ENCODE measurements at regions not wholly inside any gene's neighbourhood (a gene's known extent, or its start where the extent isn't known, plus 50 kb on each side); places are given as distances from the start of the nearest gene placed in this dataset.

- WGBS (ENCODE audit: insufficient coverage), result 80% methylated on average over 3 of the region's 4 CpGs
- no peak for ATAC-seq
- no peak for TF ChIP-seq CTCF (IDR thresholded peaks at IDR 0.05)
- DNase-seq, result no peak
- H3K9me3 Mint-ChIP-seq, result no peaks in the 10 kb centered on the region
- H3K4me1 ChIP-seq (ENCODE audit: control insufficient read depth, insufficient read depth, low read length), result no peaks in the 10 kb centered on the region
- no peaks in the 10 kb centered on the region for H3K9me3 ChIP-seq (ENCODE audit: control insufficient read depth, insufficient read depth, low read length)
- no peak overlapping the region for H3K27ac ChIP-seq (ENCODE audit: low read length)
- H3K27ac Mint-ChIP-seq, result no peak overlapping the region
- H3K27me3 Mint-ChIP-seq (ENCODE audit: low read depth in 2 of 2), result peaks cover 0 to 4% of the 10 kb centered on the region in 2 donors
- H3K4me3 ChIP-seq (ENCODE audit: low read length), result no peak overlapping the region
- H3K36me3 ChIP-seq (ENCODE audit: control insufficient read depth, insufficient read depth, low read length), result no peaks in the 10 kb centered on the region
- no peaks in the 10 kb centered on the region for H3K27me3 ChIP-seq (ENCODE audit: control insufficient read depth, insufficient read depth, low read length)
- H3K36me3 Mint-ChIP-seq, result no peaks in the 10 kb centered on the region
- peaks cover 0 to 14% of the 10 kb centered on the region in 2 donors for H3K4me1 Mint-ChIP-seq
- intact Hi-C loops (cut with micrococcal nuclease), result no loop called here
- no peak overlapping the region for H3K4me3 Mint-ChIP-seq
Observed at GRCh38 chr13:50521006-50521830, 322.3 kb downstream of the DLEU7 start.

- Histone ChIP-seq H3K9me3 (ENCODE audit: control insufficient read depth, insufficient read depth, low read length) (no peaks in the 10 kb centered on the region), H3K27me3 (ENCODE audit: control insufficient read depth, insufficient read depth, low read length) (no peaks in the 10 kb centered on the region), H3K27ac (ENCODE audit: low read length) (no peak overlapping the region), H3K36me3 (ENCODE audit: control insufficient read depth, insufficient read depth, low read length) (no peaks in the 10 kb centered on the region), H3K4me3 (ENCODE audit: low read length) (no peak overlapping the region), H3K4me1 (ENCODE audit: control insufficient read depth, insufficient read depth, low read length) (no peaks in the 10 kb centered on the region)
- H3K27me3 Mint-ChIP-seq (ENCODE audit: low read depth in 2 of 2), result peaks cover 0 to 4% of the 10 kb centered on the region in 2 donors
- DNase-seq (no peak), ATAC-seq (no peak)
- 46% methylated on average over 3 of the region's 3 CpGs for WGBS (ENCODE audit: insufficient coverage)
- no peak overlapping the region for H3K4me3 Mint-ChIP-seq
- H3K36me3 Mint-ChIP-seq, result no peaks in the 10 kb centered on the region
- H3K27ac Mint-ChIP-seq, result no peak overlapping the region
- H3K4me1 Mint-ChIP-seq, result peaks cover 0 to 14% of the 10 kb centered on the region in 2 donors
- intact Hi-C loops (cut with micrococcal nuclease), result no loop called here
- no peaks in the 10 kb centered on the region for H3K9me3 Mint-ChIP-seq
- TF ChIP-seq CTCF (IDR thresholded peaks at IDR 0.05), result no peak
Observed at GRCh38 chr13:50521831-50522149, 321.7 kb downstream of the DLEU7 start.

- Histone ChIP-seq H3K27ac (ENCODE audit: low read length) (no peak overlapping the region), H3K36me3 (ENCODE audit: control insufficient read depth, insufficient read depth, low read length) (no peaks in the 10 kb centered on the region), H3K9me3 (ENCODE audit: control insufficient read depth, insufficient read depth, low read length) (no peaks in the 10 kb centered on the region), H3K4me3 (ENCODE audit: low read length) (no peak overlapping the region), H3K27me3 (ENCODE audit: control insufficient read depth, insufficient read depth, low read length) (no peaks in the 10 kb centered on the region), H3K4me1 (ENCODE audit: control insufficient read depth, insufficient read depth, low read length) (no peaks in the 10 kb centered on the region)
- H3K27me3 Mint-ChIP-seq (ENCODE audit: low read depth in 2 of 2), result peaks cover 0 to 4% of the 10 kb centered on the region in 2 donors
- H3K4me3 Mint-ChIP-seq, result no peak overlapping the region
- H3K36me3 Mint-ChIP-seq, result no peaks in the 10 kb centered on the region
- intact Hi-C loops (cut with micrococcal nuclease), result no loop called here
- WGBS (ENCODE audit: insufficient coverage), result 98% methylated on average over 3 of the region's 3 CpGs
- ATAC-seq (no peak), DNase-seq (no peak)
- peaks cover 0 to 12% of the 10 kb centered on the region in 2 donors for H3K4me1 Mint-ChIP-seq
- no peak for TF ChIP-seq CTCF (IDR thresholded peaks at IDR 0.05)
- H3K27ac Mint-ChIP-seq, result no peak overlapping the region
- H3K9me3 Mint-ChIP-seq, result no peaks in the 10 kb centered on the region
Observed at GRCh38 chr13:50522506-50522905, 321.0 kb downstream of the DLEU7 start.

- Histone ChIP-seq H3K27me3 (ENCODE audit: control insufficient read depth, insufficient read depth, low read length) (no peaks in the 10 kb centered on the region), H3K4me3 (ENCODE audit: low read length) (no peak overlapping the region), H3K4me1 (ENCODE audit: control insufficient read depth, insufficient read depth, low read length) (peaks cover 6% of the 10 kb centered on the region), H3K27ac (ENCODE audit: low read length) (no peak overlapping the region), H3K9me3 (ENCODE audit: control insufficient read depth, insufficient read depth, low read length) (no peaks in the 10 kb centered on the region), H3K36me3 (ENCODE audit: control insufficient read depth, insufficient read depth, low read length) (no peaks in the 10 kb centered on the region)
- ATAC-seq (no peak), DNase-seq (no peak)
- Mint-ChIP-seq H3K36me3 (no peaks in the 10 kb centered on the region), H3K4me1 (peaks cover 0 to 4% of the 10 kb centered on the region in 2 donors), H3K9me3 (no peaks in the 10 kb centered on the region), H3K27me3 (ENCODE audit: low read depth in 2 of 2) (peaks cover 0 to 4% of the 10 kb centered on the region in 2 donors), H3K27ac (no peak overlapping the region), H3K4me3 (no peak overlapping the region)
- intact Hi-C loops (cut with micrococcal nuclease), result no loop called here
- TF ChIP-seq CTCF (IDR thresholded peaks at IDR 0.05), result no peak
- WGBS (ENCODE audit: insufficient coverage), result 83% methylated on average over 3 of the region's 3 CpGs
Observed at GRCh38 chr13:50523307-50523706, 320.2 kb downstream of the DLEU7 start.
